Brain microvascular endothelial cell (primary cell): ENCODE measurements at regions not wholly inside any gene's neighbourhood (a gene's known extent, or its start where the extent isn't known, plus 50 kb on each side); places are given as distances from the start of the nearest gene placed in this dataset.

Experiments
- DNase-seq: peaks from one replicate; pipeline ENCODE4 v3.0.0-alpha.2; 2020
- H3K27ac ChIP-seq: fragments of 250-450 bp; sonication (Bioruptor Pico); 2 replicates; pipeline ENCODE4 v1.5.1; 2020; ENCODE audit warnings: mild to moderate bottlenecking, moderate library complexity
- H3K27me3 ChIP-seq: fragments of 250-450 bp; sonication (Bioruptor Pico); replicated peaks from 2 replicates; pipeline ENCODE4 v1.5.1; 2020; ENCODE audit warnings: mild to moderate bottlenecking
- H3K36me3 ChIP-seq: fragments of 250-450 bp; sonication (Bioruptor Pico); replicated peaks from 2 replicates; pipeline ENCODE4 v1.5.1; 2020; ENCODE audit warnings: mild to moderate bottlenecking
- H3K4me3 ChIP-seq: 2 replicates; pipeline ENCODE4 v1.5.1; 2011; ENCODE audit warnings: low read depth, mild to moderate bottlenecking, control low read depth, low read length, moderate library complexity
- CTCF ChIP-seq: IDR thresholded peaks from 2 replicates; pipeline ENCODE4 v1.5.1; 2011; ENCODE audit warnings: low read depth, mild to moderate bottlenecking, moderate library complexity, low read length, control low read depth, inconsistent platforms; ENCODE audit errors: missing control alignments
- in situ Hi-C: cut with HindIII; loops from 2 replicates; pipeline ENCODE4 v1.10.0; 2017; ENCODE audit warnings: low sequenced_read_pairs, low pct_ligation_motif_present

- H3K4me3 ChIP-seq = no peak overlapping the region
- no peak for TF ChIP-seq CTCF
- H3K27me3 ChIP-seq = no peaks in the 10 kb centered on the region
- no peaks in the 10 kb centered on the region for H3K36me3 ChIP-seq
- no peak overlapping the region for H3K27ac ChIP-seq
- DNase-seq = no peak
- in situ Hi-C loops = no loop called here
These were observed 167.1 kb upstream of the KIAA1217 start for GRCh38 chr10:24041834-24042233.

GRCh38 chr10:24042884-24043283 is 166.1 kb upstream of the KIAA1217 start:
- Histone ChIP-seq H3K27ac (no peak overlapping the region), H3K27me3 (no peaks in the 10 kb centered on the region), H3K36me3 (no peaks in the 10 kb centered on the region), H3K4me3 (no peak overlapping the region)
- in situ Hi-C loops = no loop called here
- TF ChIP-seq CTCF = no peak
- DNase-seq = no peak

- H3K27ac ChIP-seq = no peak overlapping the region
- no peak overlapping the region for H3K4me3 ChIP-seq
- in situ Hi-C loops = no loop called here
- TF ChIP-seq CTCF = no peak
- DNase-seq = no peak
- H3K27me3 ChIP-seq = no peaks in the 10 kb centered on the region
- no peaks in the 10 kb centered on the region for H3K36me3 ChIP-seq
These were observed 162.9 kb upstream of the KIAA1217 start for GRCh38 chr10:24046060-24046459.

- DNase-seq = no peak
- Histone ChIP-seq H3K27me3 (no peaks in the 10 kb centered on the region), H3K36me3 (no peaks in the 10 kb centered on the region), H3K27ac (no peak overlapping the region), H3K4me3 (no peak overlapping the region)
- no peak for TF ChIP-seq CTCF
- in situ Hi-C loops = no loop called here
These were observed 161.8 kb upstream of the KIAA1217 start for GRCh38 chr10:24047176-24047575.

- TF ChIP-seq CTCF = no peak
- no peak for DNase-seq
- Histone ChIP-seq H3K36me3 (no peaks in the 10 kb centered on the region), H3K27me3 (no peaks in the 10 kb centered on the region), H3K4me3 (no peak overlapping the region), H3K27ac (no peak overlapping the region)
- in situ Hi-C loops = no loop called here
These were observed 154.5 kb upstream of the KIAA1217 start for GRCh38 chr10:24054421-24054820.

- Histone ChIP-seq H3K36me3 (no peaks in the 10 kb centered on the region), H3K27me3 (no peaks in the 10 kb centered on the region), H3K27ac (no peak overlapping the region), H3K4me3 (no peak overlapping the region)
- no peak for DNase-seq
- in situ Hi-C loops = no loop called here
- TF ChIP-seq CTCF = no peak
These were observed 128.7 kb upstream of the KIAA1217 start for GRCh38 chr10:24080207-24080606.
